ENCODE measurements at regions not wholly inside any gene's neighbourhood (a gene's known extent, or its start where the extent isn't known, plus 50 kb on each side); places are given as distances from the start of the nearest gene placed in this dataset.

GRCh38 chr16:79362300-79362970, 238.1 kb downstream of the MAF start:
- TF ChIP-seq, protein P1, sequence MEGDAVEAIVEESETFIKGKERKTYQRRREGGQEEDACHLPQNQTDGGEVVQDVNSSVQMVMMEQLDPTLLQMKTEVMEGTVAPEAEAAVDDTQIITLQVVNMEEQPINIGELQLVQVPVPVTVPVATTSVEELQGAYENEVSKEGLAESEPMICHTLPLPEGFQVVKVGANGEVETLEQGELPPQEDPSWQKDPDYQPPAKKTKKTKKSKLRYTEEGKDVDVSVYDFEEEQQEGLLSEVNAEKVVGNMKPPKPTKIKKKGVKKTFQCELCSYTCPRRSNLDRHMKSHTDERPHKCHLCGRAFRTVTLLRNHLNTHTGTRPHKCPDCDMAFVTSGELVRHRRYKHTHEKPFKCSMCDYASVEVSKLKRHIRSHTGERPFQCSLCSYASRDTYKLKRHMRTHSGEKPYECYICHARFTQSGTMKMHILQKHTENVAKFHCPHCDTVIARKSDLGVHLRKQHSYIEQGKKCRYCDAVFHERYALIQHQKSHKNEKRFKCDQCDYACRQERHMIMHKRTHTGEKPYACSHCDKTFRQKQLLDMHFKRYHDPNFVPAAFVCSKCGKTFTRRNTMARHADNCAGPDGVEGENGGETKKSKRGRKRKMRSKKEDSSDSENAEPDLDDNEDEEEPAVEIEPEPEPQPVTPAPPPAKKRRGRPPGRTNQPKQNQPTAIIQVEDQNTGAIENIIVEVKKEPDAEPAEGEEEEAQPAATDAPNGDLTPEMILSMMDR (IDR thresholded peaks at IDR 0.05): no peak
- no peak for TF ChIP-seq EP300 (IDR thresholded peaks at IDR 0.05)

All from tibial nerve (tissue), 4 donors.